Globus pallidus (tissue), 1 donor: ENCODE measurements at regions not wholly inside any gene's neighbourhood (a gene's known extent, or its start where the extent isn't known, plus 50 kb on each side); places are given as distances from the start of the nearest gene placed in this dataset.

ENCODE experiments used
- DNase-seq: peaks from one replicate; pipeline ENCODE4 v3.0.0-alpha.2; 2015; ENCODE audit warnings: low spot score

- no peak for DNase-seq
Measured at GRCh38 chr3:193754719-193755118, 161.7 kb downstream of the OPA1 start.

DNA sequence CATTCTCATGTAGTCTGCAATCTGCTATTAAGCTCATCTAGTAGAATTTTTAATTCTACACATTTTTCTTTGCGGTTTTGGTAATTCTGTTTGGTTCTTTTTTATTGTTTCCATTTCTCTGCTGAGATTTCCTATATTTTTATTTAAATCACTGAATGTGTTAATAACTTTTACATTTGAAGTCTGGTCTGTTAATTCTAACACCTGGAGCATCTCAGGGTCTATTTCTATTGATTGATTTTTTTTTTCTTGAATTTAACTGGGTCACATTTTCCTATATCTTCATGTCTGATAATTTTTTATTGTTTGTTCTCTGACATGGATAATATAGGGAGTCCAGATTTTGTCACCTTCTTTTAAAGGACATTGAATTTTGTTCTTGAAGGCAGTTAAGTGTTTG, 163.5 kb downstream of the OPA1 start:
- no peak for DNase-seq

GRCh38 chr3:193757457-193757856, 164.4 kb downstream of the OPA1 start:
- no peak for DNase-seq

DNA sequence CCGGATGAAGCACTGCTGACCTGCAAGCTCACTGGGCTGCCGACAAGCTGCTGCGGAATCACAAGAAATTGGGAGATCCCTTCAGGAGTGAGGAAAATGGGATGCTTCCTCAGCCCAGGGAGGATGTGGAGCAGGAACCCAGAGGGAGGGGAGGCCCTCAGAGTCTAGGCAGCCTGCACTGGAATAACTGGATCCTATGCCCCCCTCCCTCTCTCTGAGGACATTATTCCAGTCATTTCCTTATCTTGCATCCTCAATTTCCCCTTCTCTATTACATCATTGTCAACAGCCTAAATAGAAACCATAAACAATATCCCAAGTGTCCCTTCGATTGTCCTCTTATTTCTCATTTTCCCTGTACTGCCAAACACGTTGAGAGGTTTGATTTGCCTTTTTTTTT, 169.0 kb downstream of the OPA1 start:
- DNase-seq: no peak

GRCh38 chr3:193762657-193763056, 169.6 kb downstream of the OPA1 start:
- DNase-seq: no peak

DNA sequence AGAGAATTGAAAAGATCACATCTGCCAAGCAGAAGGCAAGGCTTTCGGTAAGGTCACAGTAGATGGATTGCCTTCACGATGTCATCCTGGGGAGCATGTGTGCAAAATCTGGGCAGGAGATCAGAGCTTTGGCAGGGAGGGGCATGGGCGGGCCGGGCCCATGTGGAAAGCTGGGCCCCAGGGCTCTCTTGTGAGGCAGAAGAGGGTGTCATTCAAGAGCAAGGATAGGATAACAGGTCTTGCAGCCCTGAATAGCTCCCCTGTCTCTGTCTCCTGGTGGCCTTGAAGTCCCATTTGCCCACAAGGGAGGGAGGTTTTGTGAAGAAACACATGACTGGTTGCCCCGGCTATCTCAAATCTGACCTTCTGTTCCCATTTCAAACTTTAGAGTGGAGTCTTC, 172.0 kb downstream of the OPA1 start:
- DNase-seq: no peak

- no peak for DNase-seq
Measured at GRCh38 chr3:193767353-193768069, 174.5 kb downstream of the OPA1 start.

GRCh38 chr3:193768070-193768394, 175.0 kb downstream of the OPA1 start:
- no peak for DNase-seq

DNA sequence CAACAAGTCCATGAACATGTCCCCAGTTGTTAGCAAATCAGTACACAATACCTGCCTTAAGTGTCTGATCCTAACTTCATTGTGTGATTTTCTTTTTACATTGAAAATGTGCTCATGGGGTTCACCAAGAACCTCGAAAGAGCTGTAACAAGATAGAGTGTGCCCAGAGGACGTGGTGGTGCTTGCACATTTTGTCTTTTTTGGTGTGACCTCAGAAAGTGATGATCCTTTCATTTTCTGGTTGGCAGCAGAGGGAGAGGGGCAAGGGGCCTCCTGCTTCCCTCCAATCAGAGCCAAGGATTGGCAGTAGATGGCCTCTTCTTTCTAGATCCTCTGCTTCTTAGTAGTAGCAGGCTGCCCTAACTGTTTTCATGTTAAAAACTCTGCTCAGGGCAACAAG, 176.4 kb downstream of the OPA1 start:
- DNase-seq: no peak

DNA sequence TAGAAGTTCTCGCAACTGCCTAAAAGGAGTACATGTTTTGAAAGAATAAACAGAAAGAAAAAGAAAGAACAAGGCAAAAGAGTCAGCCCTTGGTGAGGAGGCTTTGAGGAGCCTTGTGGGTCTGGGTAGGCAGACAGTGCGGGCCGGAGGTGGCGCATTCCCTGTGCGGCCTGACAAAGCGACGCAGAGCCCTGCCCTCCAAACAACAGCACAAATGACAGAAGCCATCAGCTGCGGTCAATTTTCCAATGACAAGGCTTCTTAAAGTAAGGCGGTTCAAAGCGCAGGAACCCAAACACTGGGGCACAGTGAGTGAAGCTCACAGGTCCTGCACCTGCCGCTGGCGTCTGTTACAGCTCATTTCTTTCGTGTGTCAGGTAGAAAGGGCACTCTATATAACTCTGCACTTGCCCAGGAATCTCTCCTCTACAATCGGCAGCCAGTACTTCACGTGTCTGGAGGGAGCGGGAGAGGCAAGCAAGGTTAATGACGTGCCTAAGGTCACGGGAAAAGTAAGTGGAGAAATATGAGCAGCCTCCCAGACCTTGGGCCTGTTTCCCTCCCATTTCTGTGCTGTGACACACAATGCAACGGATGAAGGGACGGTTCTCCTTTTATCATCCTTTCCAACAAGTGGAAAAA, 178.1 kb downstream of the OPA1 start:
- DNase-seq: no peak

- no peak for DNase-seq
Measured at GRCh38 chr3:193771653-193772421, 178.8 kb downstream of the OPA1 start.

GRCh38 chr3:193772422-193772763, 179.4 kb downstream of the OPA1 start:
- DNase-seq: no peak

DNA sequence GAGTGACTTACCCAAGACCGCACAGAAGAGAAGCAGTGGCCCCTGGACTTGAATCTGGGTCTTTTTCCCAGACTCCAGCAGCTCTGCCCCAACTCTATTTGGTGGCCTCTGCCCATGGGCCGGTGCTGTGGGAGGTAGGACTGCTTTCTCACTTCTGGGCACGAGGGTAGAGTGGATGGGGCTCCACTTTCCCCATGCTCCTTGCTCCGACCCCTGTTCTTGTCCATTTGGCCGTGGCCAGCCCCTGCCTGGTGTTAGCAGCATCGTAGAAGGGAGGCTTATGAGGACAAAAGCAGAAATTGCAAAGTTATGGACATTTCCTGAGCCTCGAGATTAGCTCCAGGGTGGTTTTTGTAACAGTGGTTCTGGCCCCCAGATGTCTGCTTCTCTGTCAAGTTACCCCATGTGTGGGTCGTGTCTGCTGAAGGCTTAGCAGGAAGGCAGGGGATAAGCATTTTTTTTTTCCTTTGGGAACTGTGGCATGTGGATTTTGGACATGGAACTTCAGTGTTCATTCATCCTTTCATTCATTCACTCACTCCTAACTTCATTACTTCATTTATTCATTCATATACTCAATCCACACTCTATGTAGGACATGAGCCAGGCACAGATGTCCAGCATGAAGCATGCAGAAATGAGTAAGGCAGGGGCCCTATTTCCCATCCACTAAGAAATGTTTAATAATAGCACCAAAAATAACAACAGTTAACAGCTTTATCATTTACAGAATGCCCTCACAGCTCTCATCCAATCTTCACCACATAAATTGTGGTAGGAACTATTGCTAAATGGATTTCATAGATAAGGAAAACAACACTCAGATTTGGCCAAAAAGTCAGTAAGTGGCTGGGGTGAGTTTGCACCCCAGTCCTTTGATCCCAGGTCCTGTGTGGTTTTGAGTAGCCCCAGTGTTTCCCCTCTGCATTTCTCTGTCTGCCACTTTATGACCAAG, 180.5 kb downstream of the OPA1 start:
- no peak for DNase-seq

GRCh38 chr3:193774272-193774915, 181.4 kb downstream of the OPA1 start:
- no peak for DNase-seq

DNA sequence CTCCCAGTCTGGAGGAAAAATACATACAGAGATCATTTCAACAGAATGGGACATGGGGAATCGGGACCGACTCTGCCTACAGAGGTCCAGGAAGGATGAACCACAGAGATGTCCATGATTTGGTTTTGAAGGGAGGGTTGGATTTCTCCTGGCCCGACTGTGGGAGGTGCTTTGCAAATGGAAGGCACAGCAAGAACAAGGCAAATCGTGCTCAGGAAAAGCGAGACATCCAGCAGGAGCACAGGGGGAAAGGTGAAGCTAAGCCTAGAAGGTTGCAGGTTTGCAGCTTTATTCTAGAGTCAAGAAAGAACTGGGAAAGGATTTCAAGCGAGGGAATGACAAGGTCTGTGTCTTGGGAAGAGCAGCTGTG, 181.9 kb downstream of the OPA1 start:
- no peak for DNase-seq

- DNase-seq: no peak
Measured at GRCh38 chr3:193775421-193776077, 182.5 kb downstream of the OPA1 start.

DNA sequence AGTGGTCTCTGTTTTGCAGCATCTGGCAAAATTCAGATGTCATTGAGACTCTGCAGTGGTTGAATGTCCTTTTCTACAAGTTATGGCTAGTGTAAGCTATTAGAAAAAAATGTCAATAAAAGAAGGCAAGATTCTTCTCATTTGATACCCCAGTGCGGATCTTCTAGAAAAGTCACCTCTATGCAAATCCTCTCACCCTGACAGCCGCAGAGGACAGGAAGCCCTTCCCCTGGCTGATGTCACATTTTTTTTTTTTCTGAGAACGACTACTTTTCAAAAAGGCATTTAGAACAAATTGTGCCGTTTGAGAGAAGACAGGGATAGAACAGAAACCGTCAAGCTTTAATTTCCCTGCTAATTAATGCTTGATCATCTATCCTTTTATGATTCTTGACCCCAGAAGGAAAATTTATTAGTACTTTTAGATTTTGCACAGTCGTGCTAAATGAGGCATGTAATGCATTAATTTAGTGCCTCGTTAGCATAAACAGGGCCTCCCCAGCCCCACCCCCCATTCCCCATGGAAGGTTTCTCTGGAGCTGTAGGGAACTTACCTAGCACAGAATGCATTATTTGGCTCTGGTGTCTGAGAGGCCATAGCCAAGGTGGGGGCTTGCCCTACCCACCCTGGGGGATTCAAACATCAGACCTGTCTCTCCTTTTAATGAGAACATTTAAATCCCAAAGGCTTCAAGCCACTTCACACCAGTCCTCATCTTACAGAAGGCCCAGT, 183.8 kb downstream of the OPA1 start:
- no peak for DNase-seq

DNA sequence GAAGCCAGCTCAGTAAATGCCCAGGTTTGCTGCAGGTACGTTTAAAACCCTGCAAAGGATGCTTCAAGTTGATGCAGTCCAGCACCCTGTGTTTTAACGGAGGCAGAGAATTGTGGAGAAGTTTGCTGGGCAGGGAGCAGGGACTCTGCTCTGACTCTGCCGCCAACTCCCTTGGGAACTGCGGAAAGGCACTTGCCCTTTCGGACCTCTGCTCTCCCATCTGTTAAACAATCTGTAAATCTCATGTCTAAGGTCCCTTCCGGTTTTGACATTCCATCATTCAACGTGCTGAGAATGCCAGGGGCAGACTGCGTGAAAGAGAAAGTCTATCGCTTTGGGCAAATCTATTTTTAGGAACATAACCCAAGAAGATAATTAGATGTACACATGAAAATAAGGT, 184.5 kb downstream of the OPA1 start:
- DNase-seq: no peak

DNA sequence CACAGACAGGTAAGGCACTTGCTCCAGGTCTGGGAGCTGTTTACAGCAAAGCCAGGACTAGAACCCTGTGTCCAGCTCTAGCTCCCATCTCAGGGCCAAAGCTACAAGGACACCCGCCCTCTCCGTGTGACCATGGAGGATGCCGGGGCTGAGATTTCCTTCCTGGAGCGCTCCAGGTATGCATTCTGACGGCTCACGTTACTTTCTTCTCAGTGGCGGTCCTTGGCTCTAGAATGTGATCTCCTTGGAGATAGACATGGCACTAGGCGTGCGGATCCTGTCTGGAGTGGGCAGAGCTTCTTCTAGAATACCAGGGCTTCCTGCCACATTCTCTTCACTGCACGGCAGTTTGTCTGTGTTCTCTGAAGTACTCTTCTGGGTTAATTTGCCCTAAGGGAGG, 185.7 kb downstream of the OPA1 start:
- DNase-seq: no peak

DNA sequence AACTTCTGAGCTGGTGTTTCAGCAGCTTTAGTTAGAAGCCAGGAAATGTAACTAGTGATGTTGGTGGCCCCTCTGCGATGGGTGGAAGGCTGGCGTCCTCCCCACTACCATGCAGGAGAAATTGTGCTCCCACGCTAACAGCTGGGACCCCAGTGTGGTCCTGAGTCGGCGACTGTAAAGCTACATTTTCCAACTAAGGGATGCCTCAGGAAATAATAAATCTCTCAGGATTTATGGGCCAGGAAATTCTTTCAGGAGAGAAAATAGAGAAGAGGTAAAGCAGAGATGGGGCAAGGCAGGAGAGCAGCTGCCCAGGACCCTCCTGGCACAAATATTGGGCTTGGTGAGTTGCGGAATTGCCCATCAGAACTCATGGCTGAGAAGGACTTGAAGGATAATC, 186.9 kb downstream of the OPA1 start:
- no peak for DNase-seq

GRCh38 chr3:193780397-193780796, 187.4 kb downstream of the OPA1 start:
- no peak for DNase-seq
